ENCODE measurements at regions not wholly inside any gene's neighbourhood (a gene's known extent, or its start where the extent isn't known, plus 50 kb on each side); places are given as distances from the start of the nearest gene placed in this dataset.
"Not testable (repeated sequence)": the region's sequence is repeated elsewhere in the genome, so short reads cannot be mapped to it uniquely, and the experiment has no call there.

- DNase-seq (ENCODE audit: low read depth in 1 of 2, low spot score in 1 of 2) = no peak
Measured at GRCh38 chr18:2147476-2148230, 423.7 kb downstream of the METTL4 start.

- DNase-seq (ENCODE audit: low read depth in 1 of 2, low spot score in 1 of 2) = no peak
Measured at GRCh38 chr18:2148823-2149222, 422.5 kb downstream of the METTL4 start.

- DNase-seq (ENCODE audit: low read depth in 1 of 2, low spot score in 1 of 2) = no peak
Measured at GRCh38 chr18:2150566-2150965, 420.7 kb downstream of the METTL4 start.

GRCh38 chr18:2154278-2154677 is 417.0 kb downstream of the METTL4 start:
- no peak for DNase-seq (ENCODE audit: low read depth in 1 of 2, low spot score in 1 of 2)

GRCh38 chr18:2164644-2165550 is 406.4 kb downstream of the METTL4 start:
- DNase-seq (ENCODE audit: low read depth in 1 of 2, low spot score in 1 of 2) = no peak

GRCh38 chr18:2166876-2167275 is 404.4 kb downstream of the METTL4 start:
- not testable (repeated sequence) for DNase-seq (ENCODE audit: low read depth in 1 of 2, low spot score in 1 of 2)

- DNase-seq (ENCODE audit: low read depth in 1 of 2, low spot score in 1 of 2) = no peak
Measured at GRCh38 chr18:2168022-2168421, 403.3 kb downstream of the METTL4 start.

GRCh38 chr18:2169656-2170055 is 401.6 kb downstream of the METTL4 start:
- DNase-seq (ENCODE audit: low read depth in 1 of 2, low spot score in 1 of 2) = no peak

- DNase-seq (ENCODE audit: low read depth in 1 of 2, low spot score in 1 of 2) = no peak
Measured at GRCh38 chr18:2171840-2172625, 399.3 kb downstream of the METTL4 start.

GRCh38 chr18:2172881-2173280 is 398.4 kb downstream of the METTL4 start:
- no peak for DNase-seq (ENCODE audit: low read depth in 1 of 2, low spot score in 1 of 2)

- DNase-seq (ENCODE audit: low read depth in 1 of 2, low spot score in 1 of 2) = no peak
Measured at GRCh38 chr18:2173486-2173885, 397.8 kb downstream of the METTL4 start.

- no peak for DNase-seq (ENCODE audit: low read depth in 1 of 2, low spot score in 1 of 2)
Measured at GRCh38 chr18:2178036-2178435, 393.3 kb downstream of the METTL4 start.

GRCh38 chr18:2179498-2180183 is 391.7 kb downstream of the METTL4 start:
- no peak for DNase-seq (ENCODE audit: low read depth in 1 of 2, low spot score in 1 of 2)

GRCh38 chr18:2180586-2180985 is 390.7 kb downstream of the METTL4 start:
- no peak for DNase-seq (ENCODE audit: low read depth in 1 of 2, low spot score in 1 of 2)

- DNase-seq (ENCODE audit: low read depth in 1 of 2, low spot score in 1 of 2) = no peak
Measured at GRCh38 chr18:2183432-2183831, 387.9 kb downstream of the METTL4 start.

- DNase-seq (ENCODE audit: low read depth in 1 of 2, low spot score in 1 of 2) = no peak
Measured at GRCh38 chr18:2186967-2187366, 384.3 kb downstream of the METTL4 start.

GRCh38 chr18:2188258-2188657 is 383.0 kb downstream of the METTL4 start:
- DNase-seq (ENCODE audit: low read depth in 1 of 2, low spot score in 1 of 2) = no peak

GRCh38 chr18:2191180-2191790 is 380.0 kb downstream of the METTL4 start:
- DNase-seq (ENCODE audit: low read depth in 1 of 2, low spot score in 1 of 2) = no peak

GRCh38 chr18:2192562-2192961 is 378.7 kb downstream of the METTL4 start:
- DNase-seq (ENCODE audit: low read depth in 1 of 2, low spot score in 1 of 2) = no peak

GRCh38 chr18:2197946-2198345 is 373.4 kb downstream of the METTL4 start:
- no peak for DNase-seq (ENCODE audit: low read depth in 1 of 2, low spot score in 1 of 2)

Measured in stimulated activated CD4-positive, alpha-beta T cell treated with anti-CD3 and anti-CD28 coated beads, Interleukin-15, amount 100 ng/mL, for 1 hour (primary cell).